ENCODE measurements at regions not wholly inside any gene's neighbourhood (a gene's known extent, or its start where the extent isn't known, plus 50 kb on each side); places are given as distances from the start of the nearest gene placed in this dataset.

DNA sequence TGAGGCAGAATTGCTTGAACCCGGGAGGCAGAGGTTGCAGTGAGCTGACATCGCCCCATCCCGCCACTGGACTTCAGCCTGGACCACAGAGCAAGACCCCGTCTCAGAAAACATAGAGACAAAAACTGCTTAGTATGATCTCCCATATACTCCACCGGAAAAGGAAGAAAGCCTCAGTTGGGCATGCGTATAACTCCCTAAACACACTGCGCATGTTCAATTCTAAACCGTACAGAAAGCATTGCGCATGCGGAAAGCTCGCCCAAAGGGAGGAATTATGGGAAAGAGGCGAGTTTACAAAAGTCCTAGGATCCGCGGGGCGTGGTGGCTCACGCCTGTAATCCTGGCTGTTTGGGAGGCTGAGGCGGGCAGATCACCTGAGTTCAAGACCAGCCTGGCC lies 312.7 kb upstream of the ERCC4 start:
- Histone ChIP-seq H3K27ac (no peak overlapping the region), H3K36me3 (ENCODE audit: control insufficient read depth, insufficient read depth, low read length) (no peaks in the 10 kb centered on the region), H3K27me3 (ENCODE audit: control insufficient read depth, insufficient read depth, low read length) (no peaks in the 10 kb centered on the region), H2AFZ (no peak overlapping the region), H3K4me2 (ENCODE audit: low read length) (no peak overlapping the region), H3K4me1 (no peaks in the 10 kb centered on the region), H3K9me3 (ENCODE audit: control insufficient read depth, low read length) (no peaks in the 10 kb centered on the region), H3K79me2 (no peaks in the 10 kb centered on the region), H3K9ac (no peak overlapping the region), H3K4me3 (ENCODE audit: low read depth, low read length) (no peak overlapping the region)
- TF ChIP-seq, protein P1, sequence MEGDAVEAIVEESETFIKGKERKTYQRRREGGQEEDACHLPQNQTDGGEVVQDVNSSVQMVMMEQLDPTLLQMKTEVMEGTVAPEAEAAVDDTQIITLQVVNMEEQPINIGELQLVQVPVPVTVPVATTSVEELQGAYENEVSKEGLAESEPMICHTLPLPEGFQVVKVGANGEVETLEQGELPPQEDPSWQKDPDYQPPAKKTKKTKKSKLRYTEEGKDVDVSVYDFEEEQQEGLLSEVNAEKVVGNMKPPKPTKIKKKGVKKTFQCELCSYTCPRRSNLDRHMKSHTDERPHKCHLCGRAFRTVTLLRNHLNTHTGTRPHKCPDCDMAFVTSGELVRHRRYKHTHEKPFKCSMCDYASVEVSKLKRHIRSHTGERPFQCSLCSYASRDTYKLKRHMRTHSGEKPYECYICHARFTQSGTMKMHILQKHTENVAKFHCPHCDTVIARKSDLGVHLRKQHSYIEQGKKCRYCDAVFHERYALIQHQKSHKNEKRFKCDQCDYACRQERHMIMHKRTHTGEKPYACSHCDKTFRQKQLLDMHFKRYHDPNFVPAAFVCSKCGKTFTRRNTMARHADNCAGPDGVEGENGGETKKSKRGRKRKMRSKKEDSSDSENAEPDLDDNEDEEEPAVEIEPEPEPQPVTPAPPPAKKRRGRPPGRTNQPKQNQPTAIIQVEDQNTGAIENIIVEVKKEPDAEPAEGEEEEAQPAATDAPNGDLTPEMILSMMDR (IDR thresholded peaks at IDR 0.05), result no peak

DNA sequence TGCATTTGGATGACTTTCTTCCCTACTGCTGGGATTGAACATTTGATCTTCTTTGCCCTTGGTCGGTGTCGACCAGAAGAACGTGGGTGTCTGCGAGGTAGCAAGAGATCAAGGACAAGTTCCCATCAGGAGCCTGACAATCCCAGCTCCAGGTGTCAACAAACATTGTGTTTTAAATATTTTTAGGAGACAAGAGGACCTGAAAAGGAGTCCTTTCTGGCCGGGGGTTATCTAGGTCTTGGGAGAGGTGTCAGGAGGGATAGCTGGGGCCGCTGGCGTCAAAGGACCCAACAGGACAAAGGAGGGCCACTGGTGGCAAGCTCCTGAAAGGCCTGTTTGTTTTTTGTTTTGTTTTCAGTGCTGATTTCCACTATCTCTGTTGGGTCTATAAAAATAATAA lies 308.4 kb upstream of the ERCC4 start:
- H3K9me3 ChIP-seq (ENCODE audit: control insufficient read depth, low read length), result no peaks in the 10 kb centered on the region
- H3K27ac ChIP-seq, result no peak overlapping the region
- no peaks in the 10 kb centered on the region for H3K4me1 ChIP-seq
- no peaks in the 10 kb centered on the region for H3K79me2 ChIP-seq
- no peak overlapping the region for H3K9ac ChIP-seq
- no peaks in the 10 kb centered on the region for H3K27me3 ChIP-seq (ENCODE audit: control insufficient read depth, insufficient read depth, low read length)
- no peak overlapping the region for H3K4me2 ChIP-seq (ENCODE audit: low read length)
- TF ChIP-seq, protein P1 (IDR thresholded peaks at IDR 0.05), result no peak
- no peaks in the 10 kb centered on the region for H3K36me3 ChIP-seq (ENCODE audit: control insufficient read depth, insufficient read depth, low read length)
- H3K4me3 ChIP-seq (ENCODE audit: low read depth, low read length), result no peak overlapping the region
- H2AFZ ChIP-seq, result no peak overlapping the region

DNA sequence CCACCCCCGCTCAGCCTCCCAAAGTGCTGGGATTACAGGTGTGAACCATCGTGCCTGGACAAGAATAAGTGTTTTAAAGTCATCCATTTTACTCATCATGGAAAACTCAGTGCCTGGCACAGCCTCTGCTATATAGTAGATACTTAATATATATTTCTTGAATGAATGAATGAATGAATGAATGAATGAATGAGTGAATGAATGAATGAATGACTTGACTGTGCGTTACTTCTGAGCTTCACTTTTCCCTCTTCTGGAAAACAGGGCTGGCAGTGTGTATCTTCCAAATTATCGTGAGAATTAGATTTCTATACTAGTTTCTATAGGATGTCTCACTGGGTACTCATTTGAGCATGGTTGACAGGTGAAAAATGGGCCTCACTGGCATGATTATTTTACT lies 307.3 kb upstream of the ERCC4 start:
- Histone ChIP-seq H3K9me3 (ENCODE audit: control insufficient read depth, low read length) (no peaks in the 10 kb centered on the region), H2AFZ (no peak overlapping the region), H3K27me3 (ENCODE audit: control insufficient read depth, insufficient read depth, low read length) (no peaks in the 10 kb centered on the region), H3K4me3 (ENCODE audit: low read depth, low read length) (no peak overlapping the region), H3K36me3 (ENCODE audit: control insufficient read depth, insufficient read depth, low read length) (no peaks in the 10 kb centered on the region), H3K4me1 (no peaks in the 10 kb centered on the region), H3K79me2 (no peaks in the 10 kb centered on the region), H3K4me2 (ENCODE audit: low read length) (no peak overlapping the region), H3K9ac (no peak overlapping the region), H3K27ac (no peak overlapping the region)
- TF ChIP-seq, protein P1 (IDR thresholded peaks at IDR 0.05), result no peak

DNA sequence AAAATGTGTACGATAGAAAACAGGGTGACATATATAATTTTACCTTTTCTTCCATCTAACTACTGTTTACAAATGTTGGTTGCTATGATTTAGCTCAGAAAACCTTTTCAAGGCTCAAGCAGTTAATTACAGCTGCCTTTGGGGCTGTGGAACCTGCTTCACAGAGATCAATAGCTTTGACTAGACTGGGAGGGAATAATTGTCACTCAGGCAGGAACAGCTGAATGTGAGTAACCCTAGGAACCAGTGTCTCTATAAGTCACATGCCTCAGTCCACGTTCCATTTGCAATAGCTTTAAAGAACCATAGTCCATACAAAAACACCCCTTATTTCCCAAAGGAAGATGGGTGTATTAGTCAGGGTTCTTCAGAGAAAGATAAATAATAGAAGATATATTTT lies 306.8 kb upstream of the ERCC4 start:
- TF ChIP-seq, protein P1 (IDR thresholded peaks at IDR 0.05), result no peak
- H3K4me2 ChIP-seq (ENCODE audit: low read length), result no peak overlapping the region
- no peak overlapping the region for H3K27ac ChIP-seq
- no peaks in the 10 kb centered on the region for H3K4me1 ChIP-seq
- H2AFZ ChIP-seq, result no peak overlapping the region
- H3K9me3 ChIP-seq (ENCODE audit: control insufficient read depth, low read length), result no peaks in the 10 kb centered on the region
- H3K9ac ChIP-seq, result no peak overlapping the region
- no peaks in the 10 kb centered on the region for H3K79me2 ChIP-seq
- H3K36me3 ChIP-seq (ENCODE audit: control insufficient read depth, insufficient read depth, low read length), result no peaks in the 10 kb centered on the region
- no peak overlapping the region for H3K4me3 ChIP-seq (ENCODE audit: low read depth, low read length)
- no peaks in the 10 kb centered on the region for H3K27me3 ChIP-seq (ENCODE audit: control insufficient read depth, insufficient read depth, low read length)

DNA sequence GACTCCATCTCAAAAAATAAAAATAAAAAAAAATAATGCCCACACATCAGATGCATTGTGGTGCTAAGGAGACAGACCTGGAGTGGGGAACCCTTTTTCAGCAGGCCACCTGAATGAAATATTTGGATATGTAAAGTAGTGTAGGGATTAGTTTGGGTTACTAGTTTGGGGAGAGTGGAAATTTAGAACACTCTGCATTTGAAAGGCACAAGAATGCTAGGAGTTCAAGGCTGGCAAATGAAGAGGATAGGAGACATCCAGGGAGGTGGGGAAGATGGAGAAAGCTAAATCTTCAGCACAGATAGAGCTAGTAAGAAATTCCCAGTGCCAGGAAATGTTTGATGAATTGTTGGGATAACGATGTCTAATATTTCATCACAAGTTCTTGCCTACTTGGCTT lies 298.3 kb upstream of the ERCC4 start:
- Histone ChIP-seq H3K36me3 (ENCODE audit: control insufficient read depth, insufficient read depth, low read length) (no peaks in the 10 kb centered on the region), H3K4me1 (no peaks in the 10 kb centered on the region), H2AFZ (no peak overlapping the region), H3K4me2 (ENCODE audit: low read length) (no peak overlapping the region), H3K9me3 (ENCODE audit: control insufficient read depth, low read length) (no peaks in the 10 kb centered on the region), H3K4me3 (ENCODE audit: low read depth, low read length) (no peak overlapping the region), H3K79me2 (no peaks in the 10 kb centered on the region), H3K27ac (no peak overlapping the region), H3K27me3 (ENCODE audit: control insufficient read depth, insufficient read depth, low read length) (no peaks in the 10 kb centered on the region), H3K9ac (no peak overlapping the region)
- TF ChIP-seq, protein P1 (IDR thresholded peaks at IDR 0.05), result no peak
